GM12875 (cell line): ENCODE measurements at regions not wholly inside any gene's neighbourhood (a gene's known extent, or its start where the extent isn't known, plus 50 kb on each side); places are given as distances from the start of the nearest gene placed in this dataset.
"Not testable (repeated sequence)": the region's sequence is repeated elsewhere in the genome, so short reads cannot be mapped to it uniquely, and the experiment has no call there.

Experiments
- H3K4me3 ChIP-seq: one replicate; pipeline ENCODE4 v1.5.1; 2011; ENCODE audit warnings: low read depth, low read length, control low read depth
- TF ChIP-seq, protein P1 (sequence below): IDR thresholded peaks from 2 replicates; pipeline ENCODE4 v1.5.1; 2011; ENCODE audit warnings: low read depth, mild to moderate bottlenecking, control low read depth, inconsistent platforms, low read length, moderate library complexity, borderline replicate concordance; ENCODE audit not compliant: insufficient read depth

DNA sequence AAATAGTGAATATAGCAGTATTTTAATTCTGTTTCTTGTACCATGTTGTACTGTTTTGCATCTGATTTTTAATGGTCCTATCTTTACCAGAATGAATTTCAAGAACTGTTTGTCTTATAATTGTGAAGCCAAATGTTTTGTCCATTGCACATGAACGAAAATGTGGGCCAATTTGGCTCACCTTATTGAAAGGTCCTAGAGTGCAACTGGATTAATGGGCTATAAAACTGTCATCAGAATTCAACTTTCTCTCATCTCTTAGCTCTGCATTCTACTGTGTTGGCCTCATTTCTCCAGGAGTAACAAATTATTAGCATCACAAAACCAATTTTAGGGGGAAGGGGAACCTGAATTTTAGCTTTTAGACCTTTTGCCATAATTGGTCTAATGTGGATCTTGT, 179.4 kb upstream of the NUDT12 start:
- TF ChIP-seq, protein P1, sequence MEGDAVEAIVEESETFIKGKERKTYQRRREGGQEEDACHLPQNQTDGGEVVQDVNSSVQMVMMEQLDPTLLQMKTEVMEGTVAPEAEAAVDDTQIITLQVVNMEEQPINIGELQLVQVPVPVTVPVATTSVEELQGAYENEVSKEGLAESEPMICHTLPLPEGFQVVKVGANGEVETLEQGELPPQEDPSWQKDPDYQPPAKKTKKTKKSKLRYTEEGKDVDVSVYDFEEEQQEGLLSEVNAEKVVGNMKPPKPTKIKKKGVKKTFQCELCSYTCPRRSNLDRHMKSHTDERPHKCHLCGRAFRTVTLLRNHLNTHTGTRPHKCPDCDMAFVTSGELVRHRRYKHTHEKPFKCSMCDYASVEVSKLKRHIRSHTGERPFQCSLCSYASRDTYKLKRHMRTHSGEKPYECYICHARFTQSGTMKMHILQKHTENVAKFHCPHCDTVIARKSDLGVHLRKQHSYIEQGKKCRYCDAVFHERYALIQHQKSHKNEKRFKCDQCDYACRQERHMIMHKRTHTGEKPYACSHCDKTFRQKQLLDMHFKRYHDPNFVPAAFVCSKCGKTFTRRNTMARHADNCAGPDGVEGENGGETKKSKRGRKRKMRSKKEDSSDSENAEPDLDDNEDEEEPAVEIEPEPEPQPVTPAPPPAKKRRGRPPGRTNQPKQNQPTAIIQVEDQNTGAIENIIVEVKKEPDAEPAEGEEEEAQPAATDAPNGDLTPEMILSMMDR: no peak

DNA sequence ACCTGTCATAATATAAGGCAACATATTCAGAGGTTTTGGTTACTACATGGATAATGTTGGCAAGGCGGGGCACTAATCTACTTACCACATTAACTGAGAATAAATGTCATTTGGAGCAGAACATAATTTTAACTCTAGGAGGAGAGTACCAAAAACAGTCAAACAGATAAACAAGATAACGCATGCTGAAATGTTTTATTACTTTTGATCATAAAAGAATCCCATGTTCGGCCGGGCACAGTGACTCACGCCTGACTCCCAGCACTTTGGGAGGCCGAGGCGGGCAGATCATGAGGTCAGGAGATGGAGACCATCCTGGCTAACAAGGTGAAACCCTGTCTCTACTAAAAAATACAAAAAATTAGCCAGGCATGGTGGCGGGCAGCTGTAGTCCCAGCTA, 173.8 kb upstream of the NUDT12 start:
- not testable (repeated sequence) for H3K4me3 ChIP-seq

More for the DNA sequence above, 179.4 kb upstream of the NUDT12 start:
- no peak overlapping the region for H3K4me3 ChIP-seq

DNA sequence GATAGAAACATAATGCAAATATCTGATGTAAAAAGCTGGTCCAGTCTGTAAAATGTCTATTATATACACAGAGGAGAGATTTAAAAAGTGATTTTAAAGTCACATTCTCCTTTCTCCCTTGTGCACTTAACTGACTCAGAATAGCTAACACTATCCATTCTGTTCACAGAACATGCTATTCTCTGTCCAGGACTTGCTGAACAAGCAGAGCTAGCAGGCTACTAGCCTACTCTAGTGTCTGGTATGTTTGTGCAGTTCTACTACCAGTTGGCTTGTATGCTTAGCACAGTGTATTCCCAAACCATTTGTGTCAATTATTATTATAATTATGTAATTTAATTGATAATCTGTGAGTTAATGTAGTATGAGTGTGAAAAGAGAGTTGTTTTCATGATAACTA, 161.7 kb upstream of the NUDT12 start:
- TF ChIP-seq, protein P1: no peak
- no peak overlapping the region for H3K4me3 ChIP-seq

DNA sequence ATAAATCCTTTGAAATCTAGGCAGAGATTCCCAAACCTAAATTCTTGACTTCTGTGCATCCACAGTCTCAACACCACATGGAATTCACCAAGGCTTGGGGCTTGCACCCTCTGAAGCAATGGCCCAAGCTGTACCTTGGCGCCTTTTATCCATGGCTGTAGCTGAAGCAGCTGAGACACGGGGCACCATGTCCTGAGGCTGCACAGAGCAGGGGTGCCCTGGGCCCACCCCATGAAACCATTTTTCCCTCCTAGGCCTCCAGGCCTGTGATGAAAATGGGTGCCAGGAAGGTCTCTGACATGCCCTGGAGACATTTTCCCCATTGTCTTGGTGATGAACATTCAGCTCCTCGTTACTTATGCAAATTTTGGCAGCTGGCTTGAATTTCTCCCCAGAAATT, 158.6 kb upstream of the NUDT12 start:
- no peak overlapping the region for H3K4me3 ChIP-seq

DNA sequence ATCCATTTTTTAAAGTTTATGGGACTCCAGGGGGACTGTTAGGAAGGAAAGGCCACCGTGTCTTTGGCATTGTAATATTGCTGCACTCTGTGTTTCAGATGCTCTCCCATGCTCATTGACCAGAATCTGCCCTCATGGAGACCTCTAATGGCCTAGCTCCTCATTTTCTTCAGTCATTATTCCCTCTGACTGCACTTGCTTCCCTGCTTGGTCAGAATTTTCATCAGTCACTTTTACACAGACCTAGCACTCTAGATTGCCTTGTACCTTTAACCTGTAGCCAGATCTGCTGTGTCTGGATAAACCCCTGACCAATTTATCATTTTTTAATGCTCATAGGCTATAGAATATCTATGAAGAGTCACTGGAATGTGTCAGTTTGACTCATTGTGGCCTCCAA, 155.5 kb upstream of the NUDT12 start:
- TF ChIP-seq, protein P1: no peak

More for the DNA sequence above, 158.6 kb upstream of the NUDT12 start:
- TF ChIP-seq, protein P1: no peak

DNA sequence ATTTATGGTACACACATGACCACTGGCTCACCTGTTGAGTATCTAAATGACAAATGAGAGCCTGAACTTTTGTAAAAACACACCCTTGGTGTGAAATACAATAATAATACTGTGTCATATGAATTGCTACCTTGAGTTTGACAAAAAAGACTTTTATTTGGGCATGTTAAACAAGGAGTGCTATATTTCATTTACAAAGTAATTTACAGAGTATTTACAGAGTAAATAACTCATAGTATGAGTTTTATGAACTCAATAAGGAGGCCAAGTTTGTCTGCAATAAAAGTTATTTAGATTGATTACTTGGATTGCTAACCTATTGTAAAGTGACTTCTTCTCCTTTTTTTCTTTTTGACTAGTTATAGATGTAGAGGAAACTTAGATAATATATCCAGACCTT, 146.0 kb upstream of the NUDT12 start:
- TF ChIP-seq, protein P1: no peak

More for the DNA sequence above, 155.5 kb upstream of the NUDT12 start:
- H3K4me3 ChIP-seq: no peak overlapping the region

DNA sequence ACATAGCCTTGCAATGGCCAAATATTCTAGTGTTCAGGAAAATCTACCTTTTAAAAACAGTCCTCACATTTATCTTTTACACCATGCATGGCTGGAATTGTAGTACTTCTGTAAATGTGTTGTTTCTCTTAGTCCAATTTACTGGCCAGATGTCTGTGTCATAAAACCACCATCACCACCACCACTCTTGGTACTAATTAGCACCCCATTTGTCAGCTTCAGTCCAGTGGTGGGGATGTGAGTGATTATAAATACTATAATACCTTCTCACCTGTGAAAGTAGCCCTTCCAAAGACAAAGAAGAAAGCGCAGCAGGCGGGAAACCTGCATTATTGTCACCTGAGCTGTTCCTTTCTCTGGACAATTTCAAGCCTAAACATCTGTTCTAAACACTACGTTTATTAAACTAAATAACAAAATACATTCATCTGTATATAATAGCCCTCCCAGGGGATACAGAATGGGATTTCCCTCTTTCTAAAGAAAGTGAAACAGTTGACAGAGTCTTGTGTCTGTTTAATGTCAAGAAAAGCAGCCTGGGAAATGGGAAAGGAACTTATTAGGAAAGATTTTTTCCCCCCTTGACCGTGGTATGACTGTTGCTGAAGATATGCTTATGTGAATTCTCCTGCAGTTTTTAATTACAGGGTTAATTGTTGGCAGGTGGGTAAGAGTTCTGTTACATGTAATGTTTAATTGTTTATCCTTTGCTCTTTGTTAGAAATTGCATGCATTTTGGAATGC, 144.5 kb upstream of the NUDT12 start:
- TF ChIP-seq, protein P1: no peak

More for the DNA sequence above, 146.0 kb upstream of the NUDT12 start:
- H3K4me3 ChIP-seq: no peak overlapping the region

More for the DNA sequence above, 144.5 kb upstream of the NUDT12 start:
- H3K4me3 ChIP-seq: no peak overlapping the region
